LNCAP (cell line): ENCODE measurements at regions not wholly inside any gene's neighbourhood (a gene's known extent, or its start where the extent isn't known, plus 50 kb on each side); places are given as distances from the start of the nearest gene placed in this dataset.

Experiments
- CTCF ChIP-seq: fragments of 450-650 bp; IDR thresholded peaks from 2 replicates; pipeline ENCODE4 v1.5.1; 2017; ENCODE audit warnings: mild to moderate bottlenecking

- no peak for TF ChIP-seq CTCF
Measured at GRCh38 chr2:145916799-145917198, 1396.9 kb upstream of the ZEB2 start.

- TF ChIP-seq CTCF = no peak
Measured at GRCh38 chr2:145914716-145915115, 1394.8 kb upstream of the ZEB2 start.

GRCh38 chr2:145910416-145910815, 1390.5 kb upstream of the ZEB2 start:
- TF ChIP-seq CTCF = no peak

GRCh38 chr2:145909766-145910165, 1389.8 kb upstream of the ZEB2 start:
- no peak for TF ChIP-seq CTCF

- TF ChIP-seq CTCF = no peak
Measured at GRCh38 chr2:145909175-145909755, 1389.3 kb upstream of the ZEB2 start.

GRCh38 chr2:145906354-145906753, 1386.4 kb upstream of the ZEB2 start:
- no peak for TF ChIP-seq CTCF

- no peak for TF ChIP-seq CTCF
Measured at GRCh38 chr2:145905371-145905770, 1385.5 kb upstream of the ZEB2 start.

- TF ChIP-seq CTCF = no peak
Measured at GRCh38 chr2:145897151-145897550, 1377.2 kb upstream of the ZEB2 start.
